ENCODE measurements at regions not wholly inside any gene's neighbourhood (a gene's known extent, or its start where the extent isn't known, plus 50 kb on each side); places are given as distances from the start of the nearest gene placed in this dataset.
"Not testable (repeated sequence)": the region's sequence is repeated elsewhere in the genome, so short reads cannot be mapped to it uniquely, and the experiment has no call there.

DNA sequence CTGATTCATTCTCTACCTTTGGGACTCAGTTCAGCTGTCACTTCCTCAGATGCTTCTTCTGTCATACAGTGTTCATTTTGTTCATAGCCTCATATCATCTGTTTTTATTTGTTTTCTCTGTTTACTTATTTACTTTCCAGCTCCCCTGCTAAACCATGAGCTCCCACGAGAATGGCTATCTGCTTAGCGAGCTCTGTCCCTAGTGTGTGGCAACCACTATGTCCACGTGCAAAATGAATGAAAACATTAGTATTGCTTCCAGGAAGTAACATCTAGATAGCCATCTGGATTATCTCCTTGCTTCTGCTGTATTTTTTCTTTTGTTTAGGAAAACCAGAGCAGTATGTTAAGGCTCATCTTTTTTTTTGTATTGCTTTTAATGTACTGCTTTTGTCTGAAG, 417.0 kb upstream of the SLC35B3 start:
- ATAC-seq (replicated peaks in 1 of 4): no peak
- H3K4me1 ChIP-seq (ENCODE audit: control insufficient read depth in 1 of 2, extremely low read depth in 1 of 2, insufficient read depth in 2 of 2, low read length in 2 of 2): no peaks in the 10 kb centered on the region
- no peak overlapping the region for H3K4me3 ChIP-seq (ENCODE audit: control insufficient read depth in 1 of 2, extremely low read depth in 1 of 2, low read length in 1 of 2)
- H3K27ac ChIP-seq (ENCODE audit: low read length): no peak overlapping the region
- ChIA-PET POLR2A (no interaction called here), CTCF (no interaction called here)
- no peaks in the 10 kb centered on the region for H3K9me3 ChIP-seq
- H3K9me3 Mint-ChIP-seq: peaks cover 0 to 16% (median 13%) of the 10 kb centered on the region in 3 donors
- H3K27ac Mint-ChIP-seq: no peak overlapping the region
- no peaks in the 10 kb centered on the region for H3K4me1 Mint-ChIP-seq
- no peak for DNase-seq
- no peaks in the 10 kb centered on the region for H3K36me3 Mint-ChIP-seq
- peaks cover 0 to 9% of the 10 kb centered on the region in 2 donors for H3K27me3 Mint-ChIP-seq
- H3K4me3 Mint-ChIP-seq: no peak overlapping the region
- WGBS (ENCODE audit: insufficient coverage): no CpG with 5 or more reads among the region's 3 CpGs
- H3K36me3 ChIP-seq (ENCODE audit: control insufficient read depth in 2 of 2, extremely low read depth in 1 of 2, insufficient read depth in 1 of 2, low read length in 1 of 2): no peaks in the 10 kb centered on the region
- H3K27me3 ChIP-seq (replicated peaks in 1 of 2; ENCODE audit: control insufficient read depth in 2 of 2, extremely low read depth in 1 of 2, insufficient read depth in 2 of 2, low read length in 1 of 2): no peaks in the 10 kb centered on the region

DNA sequence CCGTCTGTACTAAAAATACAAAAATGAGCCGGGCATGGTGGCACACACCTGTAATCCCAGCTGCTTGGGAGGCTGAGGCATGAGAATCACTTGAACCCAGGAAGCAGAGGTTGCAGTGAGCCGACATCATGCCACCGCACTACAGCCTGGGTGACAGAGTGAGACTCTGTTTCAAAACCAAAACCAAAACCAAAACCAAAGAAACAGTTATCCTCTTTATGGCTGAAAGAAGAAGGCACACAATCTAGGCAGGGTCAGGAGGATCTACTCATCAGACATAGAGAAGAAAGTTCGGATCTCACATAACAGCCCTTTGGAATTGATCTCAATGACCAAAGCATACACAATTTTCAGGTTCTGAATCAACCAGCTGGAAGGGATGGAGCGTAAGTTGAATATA, 411.3 kb upstream of the SLC35B3 start:
- POLR2A ChIA-PET; H3K4me1 Mint-ChIP-seq; ATAC-seq (replicated peaks in 1 of 4); H3K27ac ChIP-seq (ENCODE audit: low read length); CTCF ChIA-PET; H3K27me3 ChIP-seq (replicated peaks in 1 of 2; ENCODE audit: control insufficient read depth in 2 of 2, extremely low read depth in 1 of 2, insufficient read depth in 2 of 2, low read length in 1 of 2); H3K36me3 ChIP-seq (ENCODE audit: control insufficient read depth in 2 of 2, extremely low read depth in 1 of 2, insufficient read depth in 1 of 2, low read length in 1 of 2); DNase-seq; H3K4me3 Mint-ChIP-seq; H3K27me3 Mint-ChIP-seq; H3K4me1 ChIP-seq (ENCODE audit: control insufficient read depth in 1 of 2, extremely low read depth in 1 of 2, insufficient read depth in 2 of 2, low read length in 2 of 2); H3K4me3 ChIP-seq (ENCODE audit: control insufficient read depth in 1 of 2, extremely low read depth in 1 of 2, low read length in 1 of 2); H3K27ac Mint-ChIP-seq; H3K36me3 Mint-ChIP-seq; H3K9me3 ChIP-seq: not testable (repeated sequence)
- 85% methylated on average over 4 of the region's 6 CpGs for WGBS (ENCODE audit: insufficient coverage)
- peaks cover 0 to 20% (median 4%) of the 10 kb centered on the region in 3 donors for H3K9me3 Mint-ChIP-seq

DNA sequence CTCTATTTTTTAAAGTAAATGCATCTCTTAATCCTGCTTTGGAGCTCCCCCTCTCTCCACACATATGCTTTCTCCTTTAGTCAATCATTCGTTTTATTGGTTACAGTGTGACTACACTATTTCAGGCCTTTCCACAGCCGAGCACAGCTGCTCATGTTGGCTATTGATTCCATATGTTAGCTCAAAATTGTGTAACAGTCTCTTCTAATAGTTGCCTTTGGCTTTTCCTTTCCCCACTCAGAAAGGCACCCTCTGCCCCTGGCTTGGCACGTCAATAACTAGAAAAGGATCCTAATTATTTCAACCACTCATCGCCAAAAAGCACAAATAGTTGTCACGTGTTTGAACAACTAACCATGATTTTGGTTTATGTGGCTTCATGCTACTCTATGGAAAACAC, 410.3 kb upstream of the SLC35B3 start:
- H3K27me3 ChIP-seq (replicated peaks in 1 of 2; ENCODE audit: control insufficient read depth in 2 of 2, extremely low read depth in 1 of 2, insufficient read depth in 2 of 2, low read length in 1 of 2): no peaks in the 10 kb centered on the region
- H3K9me3 ChIP-seq: no peaks in the 10 kb centered on the region
- Mint-ChIP-seq H3K27me3 (no peaks in the 10 kb centered on the region), H3K27ac (no peak overlapping the region), H3K4me3 (no peak overlapping the region), H3K9me3 (peaks cover 0 to 20% (median 4%) of the 10 kb centered on the region in 3 donors), H3K4me1 (no peaks in the 10 kb centered on the region), H3K36me3 (no peaks in the 10 kb centered on the region)
- POLR2A ChIA-PET: no interaction called here
- no peak for DNase-seq
- no peak overlapping the region for H3K27ac ChIP-seq (ENCODE audit: low read length)
- no peaks in the 10 kb centered on the region for H3K36me3 ChIP-seq (ENCODE audit: control insufficient read depth in 2 of 2, extremely low read depth in 1 of 2, insufficient read depth in 1 of 2, low read length in 1 of 2)
- WGBS (ENCODE audit: insufficient coverage): 80% methylated on average over 1 of the region's 5 CpGs
- no peaks in the 10 kb centered on the region for H3K4me1 ChIP-seq (ENCODE audit: control insufficient read depth in 1 of 2, extremely low read depth in 1 of 2, insufficient read depth in 2 of 2, low read length in 2 of 2)
- ATAC-seq (replicated peaks in 1 of 4): no peak
- no peak overlapping the region for H3K4me3 ChIP-seq (ENCODE audit: control insufficient read depth in 1 of 2, extremely low read depth in 1 of 2, low read length in 1 of 2)
- CTCF ChIA-PET: no interaction called here

DNA sequence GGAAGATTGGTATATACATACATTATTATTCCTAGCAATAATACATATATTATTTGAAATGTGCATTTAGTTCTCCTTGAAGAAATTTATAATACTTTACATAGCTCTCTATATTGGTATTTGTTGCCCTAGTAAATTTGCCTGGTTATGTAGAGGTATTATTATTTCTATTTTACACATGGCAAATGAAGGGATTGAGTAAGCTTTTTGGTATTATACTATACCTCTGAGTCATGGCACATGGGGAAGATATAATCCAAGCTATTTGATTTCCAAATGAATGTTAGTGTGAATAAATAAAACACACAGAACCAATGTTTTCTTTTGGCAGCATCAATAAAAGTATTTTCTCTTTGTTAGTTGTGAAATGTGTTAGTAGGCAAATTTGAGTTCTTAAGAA, 409.6 kb upstream of the SLC35B3 start:
- Histone ChIP-seq H3K36me3 (ENCODE audit: control insufficient read depth in 2 of 2, extremely low read depth in 1 of 2, insufficient read depth in 1 of 2, low read length in 1 of 2) (no peaks in the 10 kb centered on the region), H3K9me3 (no peaks in the 10 kb centered on the region), H3K27ac (ENCODE audit: low read length) (no peak overlapping the region), H3K4me3 (ENCODE audit: control insufficient read depth in 1 of 2, extremely low read depth in 1 of 2, low read length in 1 of 2) (no peak overlapping the region), H3K4me1 (ENCODE audit: control insufficient read depth in 1 of 2, extremely low read depth in 1 of 2, insufficient read depth in 2 of 2, low read length in 2 of 2) (no peaks in the 10 kb centered on the region), H3K27me3 (replicated peaks in 1 of 2; ENCODE audit: control insufficient read depth in 2 of 2, extremely low read depth in 1 of 2, insufficient read depth in 2 of 2, low read length in 1 of 2) (no peaks in the 10 kb centered on the region)
- Mint-ChIP-seq H3K9me3 (peaks cover 2 to 20% (median 2%) of the 10 kb centered on the region in 3 donors), H3K4me1 (no peaks in the 10 kb centered on the region), H3K36me3 (no peaks in the 10 kb centered on the region), H3K27ac (no peak overlapping the region), H3K27me3 (no peaks in the 10 kb centered on the region), H3K4me3 (no peak overlapping the region)
- ChIA-PET CTCF (no interaction called here), POLR2A (no interaction called here)
- DNase-seq (no peak), ATAC-seq (replicated peaks in 1 of 4) (no peak)

DNA sequence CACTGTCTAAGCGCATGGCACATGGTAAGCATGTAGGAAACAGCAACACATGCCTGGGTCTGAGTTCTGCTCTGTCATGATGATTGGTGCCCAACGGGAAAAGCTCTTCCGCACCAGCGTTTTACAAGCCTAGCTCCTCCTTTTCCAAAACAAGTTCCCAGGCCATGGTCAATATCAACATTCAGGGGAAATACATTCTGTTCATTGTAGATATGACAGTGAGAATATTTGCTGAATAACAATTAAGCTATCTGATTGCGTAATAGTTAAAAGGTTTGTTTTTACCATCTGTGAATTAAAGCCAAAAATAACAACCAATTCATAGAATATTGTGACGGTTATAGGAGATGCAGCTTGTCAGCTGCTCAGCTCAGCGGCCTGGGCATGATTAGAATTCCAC, 404.3 kb upstream of the SLC35B3 start:
- Histone ChIP-seq H3K4me1 (ENCODE audit: control insufficient read depth in 1 of 2, extremely low read depth in 1 of 2, insufficient read depth in 2 of 2, low read length in 2 of 2) (no peaks in the 10 kb centered on the region), H3K36me3 (ENCODE audit: control insufficient read depth in 2 of 2, extremely low read depth in 1 of 2, insufficient read depth in 1 of 2, low read length in 1 of 2) (no peaks in the 10 kb centered on the region), H3K27me3 (replicated peaks in 1 of 2; ENCODE audit: control insufficient read depth in 2 of 2, extremely low read depth in 1 of 2, insufficient read depth in 2 of 2, low read length in 1 of 2) (no peaks in the 10 kb centered on the region), H3K9me3 (no peaks in the 10 kb centered on the region), H3K27ac (ENCODE audit: low read length) (no peak overlapping the region), H3K4me3 (ENCODE audit: control insufficient read depth in 1 of 2, extremely low read depth in 1 of 2, low read length in 1 of 2) (no peak overlapping the region)
- CTCF ChIA-PET: no interaction called here
- Mint-ChIP-seq H3K36me3 (no peaks in the 10 kb centered on the region), H3K4me1 (no peaks in the 10 kb centered on the region), H3K4me3 (no peak overlapping the region), H3K27ac (no peak overlapping the region), H3K27me3 (no peaks in the 10 kb centered on the region), H3K9me3 (peaks cover 2 to 13% (median 6%) of the 10 kb centered on the region in 3 donors)
- no peak for DNase-seq
- POLR2A ChIA-PET: no interaction called here
- no peak for ATAC-seq (replicated peaks in 1 of 4)
- WGBS (ENCODE audit: insufficient coverage): no CpG with 5 or more reads among the region's 7 CpGs

GRCh38 chr6:8837343-8837742, 402.0 kb upstream of the SLC35B3 start:
- H3K36me3 Mint-ChIP-seq: no peaks in the 10 kb centered on the region
- Histone ChIP-seq H3K4me3 (ENCODE audit: control insufficient read depth in 1 of 2, extremely low read depth in 1 of 2, low read length in 1 of 2) (no peak overlapping the region), H3K27ac (ENCODE audit: low read length) (no peak overlapping the region), H3K9me3 (no peaks in the 10 kb centered on the region), H3K36me3 (ENCODE audit: control insufficient read depth in 2 of 2, extremely low read depth in 1 of 2, insufficient read depth in 1 of 2, low read length in 1 of 2) (no peaks in the 10 kb centered on the region), H3K27me3 (replicated peaks in 1 of 2; ENCODE audit: control insufficient read depth in 2 of 2, extremely low read depth in 1 of 2, insufficient read depth in 2 of 2, low read length in 1 of 2) (no peaks in the 10 kb centered on the region), H3K4me1 (ENCODE audit: control insufficient read depth in 1 of 2, extremely low read depth in 1 of 2, insufficient read depth in 2 of 2, low read length in 2 of 2) (no peaks in the 10 kb centered on the region)
- CTCF ChIA-PET: no interaction called here
- H3K27ac Mint-ChIP-seq: no peak overlapping the region
- no peaks in the 10 kb centered on the region for H3K4me1 Mint-ChIP-seq
- WGBS (ENCODE audit: insufficient coverage): no CpG with 5 or more reads among the region's 2 CpGs
- ATAC-seq (replicated peaks in 1 of 4) (no peak), DNase-seq (no peak)
- no peak overlapping the region for H3K4me3 Mint-ChIP-seq
- POLR2A ChIA-PET: no interaction called here
- H3K9me3 Mint-ChIP-seq: peaks cover 2 to 6% (median 3%) of the 10 kb centered on the region in 3 donors
- H3K27me3 Mint-ChIP-seq: no peaks in the 10 kb centered on the region

DNA sequence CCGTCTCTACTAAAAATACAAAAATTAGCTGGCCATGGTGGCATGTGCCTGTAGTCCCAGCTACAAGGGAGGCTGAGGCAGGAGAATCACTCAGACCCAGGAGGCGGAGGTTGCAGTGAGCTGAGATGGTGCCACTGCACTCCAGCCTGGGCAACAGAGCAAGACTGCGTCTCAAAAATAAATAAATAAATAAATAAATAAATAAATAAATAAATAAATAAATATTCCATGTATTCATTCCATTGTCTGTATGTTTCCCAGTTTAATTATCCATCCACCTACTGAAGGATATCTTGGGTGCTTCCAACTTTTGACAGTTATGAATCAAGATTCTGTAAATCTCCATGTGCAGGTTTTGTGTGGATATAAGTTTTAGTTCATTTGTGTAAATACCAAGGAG, 397.4 kb upstream of the SLC35B3 start:
- H3K4me1 ChIP-seq (ENCODE audit: control insufficient read depth in 1 of 2, extremely low read depth in 1 of 2, insufficient read depth in 2 of 2, low read length in 2 of 2); H3K4me1 Mint-ChIP-seq; H3K27ac ChIP-seq (ENCODE audit: low read length); H3K4me3 ChIP-seq (ENCODE audit: control insufficient read depth in 1 of 2, extremely low read depth in 1 of 2, low read length in 1 of 2); H3K36me3 Mint-ChIP-seq; POLR2A ChIA-PET; H3K36me3 ChIP-seq (ENCODE audit: control insufficient read depth in 2 of 2, extremely low read depth in 1 of 2, insufficient read depth in 1 of 2, low read length in 1 of 2); H3K4me3 Mint-ChIP-seq; CTCF ChIA-PET; DNase-seq; ATAC-seq (replicated peaks in 1 of 4); H3K27me3 ChIP-seq (replicated peaks in 1 of 2; ENCODE audit: control insufficient read depth in 2 of 2, extremely low read depth in 1 of 2, insufficient read depth in 2 of 2, low read length in 1 of 2); H3K27me3 Mint-ChIP-seq; H3K9me3 ChIP-seq; H3K9me3 Mint-ChIP-seq; H3K27ac Mint-ChIP-seq: not testable (repeated sequence)
- WGBS (ENCODE audit: insufficient coverage): no CpG with 5 or more reads among the region's 3 CpGs
